Type B pancreatic cell (in vitro differentiated cells): ENCODE measurements at regions not wholly inside any gene's neighbourhood (a gene's known extent, or its start where the extent isn't known, plus 50 kb on each side); places are given as distances from the start of the nearest gene placed in this dataset.

Source experiments
- DNase-seq: peaks from one replicate; pipeline ENCODE4 v3.0.0; 2021; ENCODE audit warnings: mixed read lengths; ENCODE audit not compliant: unreplicated experiment; ENCODE audit errors: extremely low spot score
- H3K27ac Mint-ChIP-seq: 2 replicates; pipeline ENCODE4 v1.8.0; 2021; ENCODE audit warnings: mild to moderate bottlenecking, mixed read lengths
- H3K27me3 Mint-ChIP-seq: 2 replicates; pipeline ENCODE4 v1.8.0; 2021; ENCODE audit warnings: mixed read lengths
- H3K36me3 Mint-ChIP-seq: 2 replicates; pipeline ENCODE4 v1.8.0; 2021; ENCODE audit warnings: mixed read lengths
- H3K4me1 Mint-ChIP-seq: one replicate; pipeline ENCODE4 v1.8.0; 2021; ENCODE audit warnings: mixed read lengths; ENCODE audit not compliant: unreplicated experiment
- H3K4me3 Mint-ChIP-seq: 2 replicates; pipeline ENCODE4 v1.8.0; 2021; ENCODE audit warnings: mild to moderate bottlenecking, mixed read lengths
- H3K9me3 Mint-ChIP-seq: 2 replicates; pipeline ENCODE4 v1.8.0; 2021; ENCODE audit warnings: mixed read lengths
- TF ChIP-seq, protein P1 (sequence below): fragments of 200-600 bp; sonication (generic); conservative IDR thresholded peaks from 2 replicates; pipeline ENCODE4 v1.5.0; 2021; ENCODE audit warnings: antibody characterized with exemption, mild to moderate bottlenecking

DNA sequence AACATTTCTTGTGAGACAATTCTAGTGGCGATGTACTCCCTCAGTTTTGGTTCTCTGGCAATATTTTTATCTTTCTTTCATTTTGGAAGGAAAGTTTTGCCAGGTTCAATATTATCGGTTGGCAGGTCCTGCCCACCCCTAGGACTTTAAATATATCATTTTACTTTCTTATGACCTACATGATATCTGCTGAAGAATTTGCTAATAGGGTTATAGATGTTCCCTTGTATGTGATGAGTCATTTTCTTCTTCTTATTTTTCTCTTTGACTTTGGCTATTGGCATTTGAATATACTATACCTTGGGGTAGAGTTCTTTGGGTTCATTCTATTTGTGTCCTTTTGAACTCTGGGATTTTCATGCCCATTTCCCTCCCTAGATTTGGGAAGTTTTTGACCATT lies 89.7 kb downstream of the GMNC start:
- no peak overlapping the region for H3K4me3 Mint-ChIP-seq
- no peaks in the 10 kb centered on the region for H3K27me3 Mint-ChIP-seq
- TF ChIP-seq, protein P1, sequence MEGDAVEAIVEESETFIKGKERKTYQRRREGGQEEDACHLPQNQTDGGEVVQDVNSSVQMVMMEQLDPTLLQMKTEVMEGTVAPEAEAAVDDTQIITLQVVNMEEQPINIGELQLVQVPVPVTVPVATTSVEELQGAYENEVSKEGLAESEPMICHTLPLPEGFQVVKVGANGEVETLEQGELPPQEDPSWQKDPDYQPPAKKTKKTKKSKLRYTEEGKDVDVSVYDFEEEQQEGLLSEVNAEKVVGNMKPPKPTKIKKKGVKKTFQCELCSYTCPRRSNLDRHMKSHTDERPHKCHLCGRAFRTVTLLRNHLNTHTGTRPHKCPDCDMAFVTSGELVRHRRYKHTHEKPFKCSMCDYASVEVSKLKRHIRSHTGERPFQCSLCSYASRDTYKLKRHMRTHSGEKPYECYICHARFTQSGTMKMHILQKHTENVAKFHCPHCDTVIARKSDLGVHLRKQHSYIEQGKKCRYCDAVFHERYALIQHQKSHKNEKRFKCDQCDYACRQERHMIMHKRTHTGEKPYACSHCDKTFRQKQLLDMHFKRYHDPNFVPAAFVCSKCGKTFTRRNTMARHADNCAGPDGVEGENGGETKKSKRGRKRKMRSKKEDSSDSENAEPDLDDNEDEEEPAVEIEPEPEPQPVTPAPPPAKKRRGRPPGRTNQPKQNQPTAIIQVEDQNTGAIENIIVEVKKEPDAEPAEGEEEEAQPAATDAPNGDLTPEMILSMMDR: no peak
- H3K27ac Mint-ChIP-seq: no peak overlapping the region
- no peaks in the 10 kb centered on the region for H3K9me3 Mint-ChIP-seq
- H3K4me1 Mint-ChIP-seq: no peaks in the 10 kb centered on the region
- no peak for DNase-seq
- H3K36me3 Mint-ChIP-seq: no peaks in the 10 kb centered on the region

DNA sequence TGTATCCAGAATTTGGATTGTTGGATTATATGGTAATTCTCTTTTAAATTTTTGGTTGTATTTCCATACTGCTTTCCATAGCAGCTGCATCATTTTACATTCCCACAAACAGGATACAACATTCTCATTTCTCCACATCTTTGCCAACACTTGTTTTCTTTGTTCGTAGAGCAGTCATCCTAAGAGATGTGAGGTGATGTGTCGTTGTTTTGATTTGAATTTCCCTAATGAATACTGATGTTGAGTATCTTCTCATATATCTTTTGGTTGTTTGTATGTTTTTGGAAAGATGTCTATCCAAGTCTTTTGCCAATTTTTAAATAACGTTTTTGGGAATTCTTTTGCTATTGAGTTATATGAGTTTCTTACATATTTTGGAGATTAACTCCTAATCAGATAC lies 93.6 kb downstream of the GMNC start:
- DNase-seq: no peak
- TF ChIP-seq, protein P1: no peak
- H3K27me3 Mint-ChIP-seq: no peaks in the 10 kb centered on the region
- no peaks in the 10 kb centered on the region for H3K9me3 Mint-ChIP-seq
- no peak overlapping the region for H3K4me3 Mint-ChIP-seq
- H3K36me3 Mint-ChIP-seq: no peaks in the 10 kb centered on the region
- no peak overlapping the region for H3K27ac Mint-ChIP-seq
- H3K4me1 Mint-ChIP-seq: no peaks in the 10 kb centered on the region

DNA sequence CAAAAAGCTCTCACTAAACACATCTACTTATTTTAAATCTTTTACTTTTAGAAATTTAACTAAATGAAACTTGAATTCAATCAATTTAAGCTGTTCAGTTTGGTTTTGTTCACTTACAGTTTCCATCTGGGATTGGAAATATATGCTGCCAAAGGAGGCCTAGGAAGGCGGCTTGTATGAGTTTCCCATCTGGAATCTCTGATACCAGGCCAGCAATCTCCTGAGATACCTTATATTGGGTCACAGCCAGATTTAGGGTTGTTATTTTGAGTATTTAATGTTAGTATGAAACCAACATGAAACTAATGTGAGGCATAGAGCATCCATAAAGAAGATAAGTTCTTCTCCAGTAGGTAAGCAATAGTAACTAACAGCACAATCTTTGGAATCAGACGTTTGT lies 94.6 kb downstream of the GMNC start:
- Mint-ChIP-seq H3K4me3 (no peak overlapping the region), H3K4me1 (no peaks in the 10 kb centered on the region), H3K36me3 (no peaks in the 10 kb centered on the region), H3K9me3 (no peaks in the 10 kb centered on the region), H3K27ac (no peak overlapping the region), H3K27me3 (no peaks in the 10 kb centered on the region)
- no peak for DNase-seq
- TF ChIP-seq, protein P1: no peak

DNA sequence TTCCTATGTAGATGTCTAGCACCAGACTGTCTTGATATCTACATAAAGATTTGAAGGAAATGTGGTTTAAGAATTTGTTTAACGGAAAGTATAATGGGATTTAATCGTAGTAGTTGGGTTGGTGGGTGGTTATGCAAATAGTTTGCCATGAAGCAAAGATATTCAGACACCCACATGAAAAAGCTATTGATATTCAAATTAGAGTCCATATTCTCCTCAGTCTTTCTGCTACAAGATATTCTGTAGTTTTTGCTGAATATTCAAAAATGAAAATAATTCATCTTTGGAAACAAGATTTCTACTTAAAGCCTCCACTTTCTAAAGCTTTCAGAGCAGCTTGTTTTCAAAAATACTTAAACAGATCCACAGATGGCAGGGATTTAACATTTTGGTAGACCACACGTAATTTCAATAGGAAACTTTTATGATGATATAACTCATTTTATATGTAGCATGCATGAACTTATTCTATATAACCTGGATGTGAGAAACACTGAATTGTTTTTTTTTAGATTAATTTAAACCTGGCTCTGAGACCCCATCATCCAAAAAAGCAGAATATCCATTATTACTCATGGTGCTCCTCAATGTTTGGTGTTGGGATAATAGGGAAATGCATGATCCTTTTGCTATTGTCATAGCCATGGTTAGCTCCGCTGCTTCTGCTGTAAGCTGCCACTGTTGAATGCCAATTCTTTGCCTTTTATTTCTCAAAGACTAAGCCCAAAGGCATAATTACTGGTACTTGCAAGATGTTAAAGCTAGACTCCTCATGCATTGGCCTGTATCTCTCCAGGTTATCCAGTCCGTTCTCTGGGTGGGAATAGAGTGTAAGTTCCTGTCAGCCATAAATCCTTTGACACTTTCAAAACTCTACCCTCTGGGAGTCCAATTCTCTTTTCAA lies 98.0 kb downstream of the GMNC start:
- Mint-ChIP-seq H3K36me3 (no peaks in the 10 kb centered on the region), H3K27ac (no peak overlapping the region), H3K4me3 (no peak overlapping the region), H3K27me3 (no peaks in the 10 kb centered on the region), H3K9me3 (no peaks in the 10 kb centered on the region), H3K4me1 (no peaks in the 10 kb centered on the region)
- DNase-seq: no peak
- TF ChIP-seq, protein P1: no peak

DNA sequence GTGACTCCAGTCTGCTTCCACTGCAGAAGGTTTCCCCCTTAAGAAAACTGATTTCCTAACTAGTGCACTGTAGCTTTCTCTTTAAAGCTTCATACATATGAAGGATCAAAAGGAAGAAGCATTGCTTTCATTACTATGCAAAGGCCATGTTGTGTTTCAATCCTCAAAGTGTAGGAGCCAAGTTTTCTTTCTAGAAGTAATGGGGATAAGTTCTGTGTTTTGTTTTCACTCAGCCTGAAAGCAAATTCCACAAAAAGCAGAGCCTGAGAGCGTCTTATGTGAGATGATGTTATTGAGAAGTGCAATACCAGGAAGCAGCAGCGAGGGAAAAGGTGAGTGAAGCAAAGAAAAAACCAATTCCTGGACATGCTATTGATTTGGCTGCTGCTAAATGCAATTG lies 99.7 kb downstream of the GMNC start:
- no peaks in the 10 kb centered on the region for H3K4me1 Mint-ChIP-seq
- TF ChIP-seq, protein P1: no peak
- H3K27ac Mint-ChIP-seq: no peak overlapping the region
- H3K36me3 Mint-ChIP-seq: no peaks in the 10 kb centered on the region
- no peaks in the 10 kb centered on the region for H3K9me3 Mint-ChIP-seq
- no peak for DNase-seq
- no peak overlapping the region for H3K4me3 Mint-ChIP-seq
- no peaks in the 10 kb centered on the region for H3K27me3 Mint-ChIP-seq
